HuH-7.5 (cell line): ENCODE measurements at regions not wholly inside any gene's neighbourhood (a gene's known extent, or its start where the extent isn't known, plus 50 kb on each side); places are given as distances from the start of the nearest gene placed in this dataset.
"Not testable (repeated sequence)": the region's sequence is repeated elsewhere in the genome, so short reads cannot be mapped to it uniquely, and the experiment has no call there.

Experiments used
- DNase-seq: peaks from one replicate; pipeline ENCODE4 v3.0.0; 2011; ENCODE audit warnings: low spot score

DNA sequence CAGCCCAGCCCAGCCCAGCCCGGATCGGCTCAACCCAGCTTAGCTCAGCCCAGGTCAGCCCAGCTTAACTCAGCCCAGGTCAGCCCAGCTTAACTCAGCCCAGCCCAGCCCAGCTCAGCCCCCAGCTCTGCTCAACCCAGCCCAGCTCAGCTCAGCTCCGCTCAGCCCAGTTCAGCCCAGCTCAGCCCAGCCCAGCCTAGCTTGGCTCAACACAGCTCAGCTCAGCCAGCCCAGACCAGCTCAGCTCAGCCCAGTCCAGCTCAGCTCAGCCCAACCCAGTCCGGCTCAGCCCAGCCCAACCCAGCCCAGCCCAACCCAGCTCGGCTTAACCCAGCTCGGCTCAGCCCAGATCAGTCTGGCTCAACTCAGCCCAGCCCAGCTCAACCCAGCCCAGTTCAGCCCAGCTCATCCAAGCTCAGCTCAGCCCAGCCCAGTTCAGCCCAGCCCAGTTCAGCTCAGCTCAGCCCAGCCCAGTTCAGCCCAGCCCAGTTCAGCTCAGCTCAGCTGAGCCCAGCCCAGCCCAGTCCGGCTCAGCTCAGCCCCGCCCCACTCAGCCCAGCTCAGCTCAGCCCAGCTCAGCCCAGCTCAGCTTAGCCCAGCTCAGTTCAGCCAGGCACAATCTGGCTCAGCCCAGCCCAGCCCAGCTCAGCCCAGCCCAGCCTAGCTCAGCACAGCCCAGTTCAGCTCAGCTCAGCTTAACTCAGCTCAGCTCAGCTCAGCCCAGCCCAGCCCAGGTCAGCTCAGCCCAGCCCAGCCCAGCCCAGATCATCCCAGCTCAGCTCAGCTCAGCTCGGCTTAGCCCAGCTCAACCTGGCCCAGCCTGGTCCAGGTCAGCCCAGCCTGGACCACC is 331.7 kb downstream of the TMEM121 start:
- no peak for DNase-seq

DNA sequence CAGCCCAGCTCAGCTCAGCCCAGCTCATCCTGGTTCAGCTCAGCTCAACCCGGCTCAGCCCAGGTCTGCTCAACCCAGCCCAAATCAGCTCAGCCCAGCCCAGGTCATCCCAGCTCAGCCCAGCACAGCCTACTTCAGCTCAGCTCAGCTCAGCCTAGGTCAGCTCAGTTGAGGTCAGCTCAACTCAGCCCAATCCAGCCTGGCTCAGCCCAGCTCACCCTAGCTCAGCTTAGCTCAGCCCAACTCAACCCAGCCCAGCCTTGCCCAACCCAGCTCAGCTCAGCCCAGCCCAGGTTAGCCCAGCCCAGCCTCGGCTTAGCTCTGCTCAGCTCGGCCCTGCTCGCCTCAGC is 332.3 kb downstream of the TMEM121 start:
- no peak for DNase-seq

DNA sequence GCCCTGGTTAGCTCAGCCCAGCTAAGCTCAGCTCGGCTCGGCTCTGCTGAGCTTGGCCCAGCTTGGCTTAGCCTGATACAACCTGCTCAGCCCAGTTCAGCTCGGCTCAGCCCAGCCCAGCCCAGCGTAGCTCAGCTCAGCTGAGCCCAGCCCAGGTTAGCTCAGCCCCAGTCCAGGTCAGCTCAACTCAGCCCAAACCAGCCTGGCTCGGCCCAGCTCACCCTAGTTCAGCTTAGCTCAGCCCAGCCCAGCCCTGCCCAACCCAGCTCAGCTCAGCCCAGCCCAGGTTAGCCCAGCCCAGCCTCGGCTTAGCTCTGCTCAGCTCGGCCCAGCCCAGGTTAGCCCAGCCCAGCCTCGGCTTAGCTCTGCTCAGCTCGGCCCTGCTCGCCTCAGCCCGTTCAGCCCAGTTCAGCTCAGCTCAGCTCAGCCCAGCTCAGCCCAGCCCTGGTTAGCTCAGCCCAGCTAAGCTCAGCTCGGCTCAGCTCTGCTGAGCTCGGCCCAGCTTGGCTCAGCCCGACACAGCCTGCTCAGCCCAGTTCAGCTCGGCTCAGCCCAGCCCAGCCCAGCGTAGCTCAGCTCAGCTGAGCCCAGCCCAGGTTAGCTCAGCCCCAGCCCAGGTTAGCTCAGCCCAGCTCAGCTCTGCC is 332.8 kb downstream of the TMEM121 start:
- not testable (repeated sequence) for DNase-seq

- no peak for DNase-seq
Measured at GRCh38 chr14:105859717-105860614, 333.6 kb downstream of the TMEM121 start.

GRCh38 chr14:105860615-105861580 is 334.5 kb downstream of the TMEM121 start:
- no peak for DNase-seq

DNA sequence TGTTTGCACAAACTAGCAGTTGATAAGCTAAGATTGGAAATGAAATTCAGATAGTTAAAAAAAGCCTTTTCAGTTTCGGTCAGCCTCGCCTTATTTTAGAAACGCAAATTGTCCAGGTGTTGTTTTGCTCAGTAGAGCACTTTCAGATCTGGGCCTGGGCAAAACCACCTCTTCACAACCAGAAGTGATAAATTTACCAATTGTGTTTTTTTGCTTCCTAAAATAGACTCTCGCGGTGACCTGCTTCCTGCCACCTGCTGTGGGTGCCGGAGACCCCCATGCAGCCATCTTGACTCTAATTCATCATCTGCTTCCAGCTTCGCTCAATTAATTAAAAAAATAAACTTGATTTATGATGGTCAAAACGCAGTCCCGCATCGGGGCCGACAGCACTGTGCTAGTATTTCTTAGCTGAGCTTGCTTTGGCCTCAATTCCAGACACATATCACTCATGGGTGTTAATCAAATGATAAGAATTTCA is 335.6 kb downstream of the TMEM121 start:
- no peak for DNase-seq

- DNase-seq, result no peak
Measured at GRCh38 chr14:105862581-105863239, 336.3 kb downstream of the TMEM121 start.

- DNase-seq, result no peak
Measured at GRCh38 chr14:105863296-105864108, 337.1 kb downstream of the TMEM121 start.

- DNase-seq, result no peak
Measured at GRCh38 chr14:105864116-105864515, 337.7 kb downstream of the TMEM121 start.

- no peak for DNase-seq
Measured at GRCh38 chr14:105864651-105865265, 338.4 kb downstream of the TMEM121 start.

DNA sequence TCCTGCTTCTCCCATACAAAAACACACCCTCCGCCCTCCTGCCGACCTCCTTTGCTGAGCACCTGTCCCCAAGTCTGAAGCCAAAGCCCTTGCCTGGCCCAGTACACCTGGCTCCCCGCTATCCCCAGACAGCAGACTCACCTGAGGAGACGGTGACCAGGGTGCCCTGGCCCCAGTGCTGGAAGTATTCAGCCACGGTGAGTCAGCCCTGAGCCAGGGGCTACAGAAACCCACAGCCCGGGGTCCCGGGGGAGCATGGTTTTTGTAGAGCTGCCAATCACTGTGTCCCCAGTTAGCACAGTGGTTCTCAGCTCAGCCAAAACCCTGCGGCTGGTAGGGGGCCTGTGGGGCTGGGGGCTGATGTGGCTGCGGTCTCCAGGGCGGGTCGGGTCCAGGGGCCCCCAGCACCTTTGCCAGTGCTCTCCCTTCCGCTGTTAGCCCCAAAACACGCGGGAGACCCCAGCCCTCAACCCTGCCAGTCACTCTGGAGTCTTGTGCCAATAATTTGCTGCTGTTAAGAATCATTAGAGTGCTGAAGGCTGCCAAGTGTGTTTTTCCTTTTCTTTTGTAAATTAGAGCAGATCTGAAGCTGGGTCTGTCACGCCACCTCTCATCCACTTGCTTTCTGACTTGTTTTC is 339.0 kb downstream of the TMEM121 start:
- no peak for DNase-seq

DNA sequence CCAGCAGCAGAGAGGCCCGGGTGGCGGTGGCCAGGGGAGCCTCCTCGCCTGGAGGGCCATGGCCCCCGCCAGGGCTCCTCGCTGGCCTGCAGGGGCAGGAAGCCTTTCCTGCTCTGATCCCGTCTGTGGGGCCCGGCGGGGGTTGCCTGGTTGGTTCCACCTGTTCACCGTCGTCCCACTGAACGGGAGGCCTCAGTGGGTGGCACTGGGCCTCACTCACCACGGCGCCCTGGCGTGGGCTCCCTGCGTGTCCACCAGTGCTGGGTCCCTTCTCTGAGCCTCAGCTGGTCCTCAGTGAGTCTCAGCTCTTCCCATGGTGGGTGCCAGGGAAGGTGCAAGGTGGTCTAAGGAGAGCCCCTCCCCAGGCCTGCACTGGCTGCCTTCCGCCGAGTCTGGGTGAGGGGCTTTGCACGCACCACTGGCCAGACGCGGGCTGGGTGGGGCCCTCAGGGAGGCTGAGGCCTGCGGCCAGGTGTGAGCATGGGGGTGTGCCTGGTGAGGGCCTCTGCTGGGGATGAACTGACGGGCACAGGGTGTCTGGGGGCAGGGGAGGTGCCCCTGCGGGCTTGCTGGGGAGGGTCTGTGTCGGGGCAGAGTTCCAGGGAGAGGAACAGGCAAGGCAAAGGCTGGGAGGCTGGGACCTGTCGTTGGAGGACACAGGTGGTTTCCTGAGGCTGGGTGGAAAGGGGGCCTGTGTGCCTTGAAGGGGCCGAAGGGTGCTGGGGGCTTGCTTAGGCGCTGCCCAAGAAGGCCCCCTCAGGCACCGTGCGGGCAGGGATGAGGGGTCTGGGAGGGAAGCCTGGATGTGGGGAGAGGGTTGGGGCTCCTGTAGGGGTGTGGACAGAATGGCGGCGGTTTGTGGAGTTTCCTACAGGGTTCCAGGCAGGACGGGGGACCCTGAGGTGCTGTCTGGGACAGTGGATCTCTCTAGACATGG is 339.8 kb downstream of the TMEM121 start:
- no peak for DNase-seq

DNA sequence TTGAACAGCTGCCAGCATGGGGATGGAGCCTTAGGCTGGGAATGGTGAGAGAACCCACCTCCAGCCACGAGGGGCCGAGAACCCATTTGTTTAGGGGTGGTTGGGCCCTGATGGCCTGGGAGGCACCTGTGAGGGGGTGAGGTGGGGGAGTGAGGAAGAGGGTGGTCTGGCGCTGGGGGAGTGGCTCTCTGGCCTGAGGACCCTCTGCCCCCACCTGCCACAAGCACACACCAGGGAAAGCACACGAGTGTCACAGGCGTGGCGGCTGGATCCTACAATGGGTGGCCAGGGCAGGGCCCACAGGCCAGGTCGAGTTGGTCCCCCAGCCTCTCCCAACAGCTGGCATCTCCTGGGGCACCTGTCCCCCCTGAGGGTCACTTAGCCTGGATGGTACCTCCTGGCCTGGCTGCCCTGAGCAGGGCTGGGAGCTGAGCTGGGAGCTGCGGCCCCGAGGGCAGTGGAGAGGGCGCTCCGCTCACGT is 340.5 kb downstream of the TMEM121 start:
- no peak for DNase-seq

DNA sequence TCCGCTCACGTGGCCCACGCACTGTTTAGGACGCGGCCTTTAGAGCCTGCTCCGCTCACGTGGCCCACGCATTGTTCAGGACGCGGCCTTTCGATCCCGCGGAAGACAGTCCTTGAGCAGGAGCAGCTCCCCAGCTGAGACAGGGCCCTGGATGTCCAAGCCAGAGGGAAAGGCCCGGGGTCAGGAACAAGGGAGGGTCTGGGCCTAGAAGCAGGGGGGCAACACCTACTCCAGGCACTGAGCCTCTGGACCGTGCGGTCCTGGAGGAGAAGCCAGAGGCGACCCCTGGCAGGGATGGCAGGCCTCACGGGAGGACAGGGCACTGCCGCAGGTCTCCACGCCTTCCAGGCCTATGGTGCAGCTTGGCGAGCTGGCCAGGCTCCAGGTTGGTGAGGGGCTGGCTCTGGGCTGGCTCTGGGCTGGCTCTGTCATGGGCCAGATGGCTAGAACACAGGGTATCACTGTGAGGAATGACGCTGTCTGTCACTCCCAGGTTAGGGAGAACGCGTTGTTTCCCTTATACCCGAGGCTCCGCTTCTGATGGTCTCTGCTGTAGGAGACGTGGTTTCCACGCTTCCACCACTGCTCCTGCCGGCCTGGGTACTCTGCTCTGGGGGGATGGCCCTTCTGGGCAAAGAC is 341.7 kb downstream of the TMEM121 start:
- DNase-seq, result no peak

- no peak for DNase-seq
Measured at GRCh38 chr14:105871590-105871989, 345.2 kb downstream of the TMEM121 start.

- DNase-seq, result no peak
Measured at GRCh38 chr14:105873870-105874512, 347.6 kb downstream of the TMEM121 start.

- no peak for DNase-seq
Measured at GRCh38 chr14:105876158-105876557, 349.8 kb downstream of the TMEM121 start.
